CD14-positive monocyte (primary cell): ENCODE measurements at regions not wholly inside any gene's neighbourhood (a gene's known extent, or its start where the extent isn't known, plus 50 kb on each side); places are given as distances from the start of the nearest gene placed in this dataset.

Experiments
- DNase-seq, 3 donors: peaks; one replicate each; pipeline ENCODE4 v3.0.0-alpha.2; 2011 to 2022
- H2AFZ ChIP-seq: 2 replicates; pipeline ENCODE4 v1.6.0; 2012; ENCODE audit warnings: mild to moderate bottlenecking, low read depth, low read length, inconsistent platforms; ENCODE audit not compliant: insufficient read depth, poor library complexity, severe bottlenecking
- H3K27ac ChIP-seq, 2 donors: 1 replicate in 1 of 2; 2 replicates in 1 of 2; pipeline ENCODE4 v1.5.1; 2012 to 2013; ENCODE audit warnings: low read length in 2 of 2, control low read depth in 1 of 2, inconsistent platforms in 1 of 2, low read depth in 1 of 2, mild to moderate bottlenecking in 1 of 2
- H3K27me3 ChIP-seq, 2 donors: one replicate each; pipeline versions ENCODE4 v1.6.0 to v1.6.1; 2011 to 2013; ENCODE audit warnings: low read length in 2 of 2; ENCODE audit not compliant: control insufficient read depth in 2 of 2, insufficient read depth in 2 of 2
- H3K36me3 ChIP-seq, 2 donors: replicated peaks in 1 of 2; 1 replicate in 1 of 2; 2 replicates in 1 of 2; pipeline versions ENCODE4 v1.5.1 to v1.6.1; 2012 to 2013; ENCODE audit warnings: low read length in 2 of 2, control low read depth in 1 of 2, inconsistent platforms in 1 of 2, mild to moderate bottlenecking in 1 of 2; ENCODE audit not compliant: insufficient read depth in 2 of 2, control insufficient read depth in 1 of 2
- H3K4me1 ChIP-seq, 2 donors: 1 replicate in 1 of 2; 2 replicates in 1 of 2; pipeline versions ENCODE4 v1.5.1 to v1.6.1; 2012 to 2013; ENCODE audit warnings: low read length in 2 of 2, control low read depth in 1 of 2, inconsistent platforms in 1 of 2, mild to moderate bottlenecking in 1 of 2, moderate library complexity in 1 of 2; ENCODE audit not compliant: insufficient read depth in 2 of 2, control insufficient read depth in 1 of 2
- H3K4me2 ChIP-seq: replicated peaks from 2 replicates; pipeline ENCODE3; 2012; ENCODE audit warnings: low read length, moderate library complexity, mild to moderate bottlenecking; ENCODE audit not compliant: poor library complexity, severe bottlenecking; ENCODE audit errors: extremely low read depth
- H3K4me3 ChIP-seq, 3 experiments: fragments of 200-600 bp in 1 of 3; sonication (generic) in 1 of 3; replicated peaks in 1 of 3; 1 replicate in 2 of 3; 2 replicates in 1 of 3; pipeline ENCODE4 v1.5.1; 2011 to 2013; ENCODE audit warnings: low read length in 3 of 3, mild to moderate bottlenecking in 3 of 3, control low read depth in 2 of 3, low read depth in 2 of 3, inconsistent platforms in 1 of 3, moderate library complexity in 1 of 3
- H3K79me2 ChIP-seq: 2 replicates; pipeline ENCODE4 v1.6.0; 2012; ENCODE audit warnings: mild to moderate bottlenecking, control low read depth, inconsistent platforms, low read length, moderate library complexity; ENCODE audit not compliant: insufficient read depth
- H3K9ac ChIP-seq: 2 replicates; pipeline ENCODE4 v1.6.0; 2017; ENCODE audit warnings: low read length, mild to moderate bottlenecking; ENCODE audit not compliant: insufficient read depth, poor library complexity, severe bottlenecking
- H3K9me3 ChIP-seq, 2 donors: replicated peaks in 1 of 2; 1 replicate in 1 of 2; 2 replicates in 1 of 2; pipeline versions ENCODE4 v1.5.1 to v1.6.1; 2012 to 2013; ENCODE audit warnings: low read length in 2 of 2, control low read depth in 1 of 2; ENCODE audit not compliant: control insufficient read depth in 1 of 2, insufficient read depth in 1 of 2
- H4K20me1 ChIP-seq: 2 replicates; pipeline ENCODE4 v1.6.0; 2012; ENCODE audit warnings: mild to moderate bottlenecking, low read length, control low read depth, moderate library complexity; ENCODE audit not compliant: insufficient read depth
- H3K27ac Mint-ChIP-seq, 7 donors: one replicate each; pipeline ENCODE4 v1.8.0; 2020; ENCODE audit warnings: mild to moderate bottlenecking in 7 of 7, mixed read lengths in 7 of 7, moderate library complexity in 6 of 7, inconsistent platforms in 2 of 7
- H3K27me3 Mint-ChIP-seq, 3 donors: one replicate each; pipeline ENCODE4 v1.8.0; 2021 to 2022; ENCODE audit warnings: low read depth in 3 of 3, mild to moderate bottlenecking in 3 of 3, mixed read lengths in 3 of 3, moderate library complexity in 3 of 3, inconsistent platforms in 1 of 3
- H3K36me3 Mint-ChIP-seq, 2 donors: one replicate each; pipeline ENCODE4 v1.8.0; 2020; ENCODE audit warnings: mixed read lengths in 2 of 2, inconsistent platforms in 1 of 2, mild to moderate bottlenecking in 1 of 2
- H3K4me1 Mint-ChIP-seq: one replicate; pipeline ENCODE4 v1.8.0; 2020; ENCODE audit warnings: mild to moderate bottlenecking, mixed read lengths
- H3K4me3 Mint-ChIP-seq, 2 donors: one replicate each; pipeline ENCODE4 v1.8.0; 2020; ENCODE audit warnings: mild to moderate bottlenecking in 2 of 2, mixed read lengths in 2 of 2, moderate library complexity in 1 of 2
- H3K9me3 Mint-ChIP-seq, 7 donors: one replicate each; pipeline ENCODE4 v1.8.0; 2020 to 2022; ENCODE audit warnings: mixed read lengths in 7 of 7, mild to moderate bottlenecking in 6 of 7, moderate library complexity in 6 of 7, inconsistent platforms in 2 of 7
- WGBS: methylation state at CpG from one replicate; pipeline ENCODE4 v1.1.5; 2013; ENCODE audit warnings: missing lambda C conversion rate; ENCODE audit not compliant: insufficient coverage; 5-methylcytosine and 5-hydroxymethylcytosine counted together
- intact Hi-C, 2 donors: fragments of 100-400 bp; cut with micrococcal nuclease; formaldehyde crosslinking; loops; one replicate each; pipeline versions ENCODE4 v1.15.0 to v1.15.1; 2023
- TF ChIP-seq, protein P1 (sequence below): fragments of 200-600 bp; IDR thresholded peaks from one replicate; pipeline ENCODE4 v1.8.0; 2022; ENCODE audit warnings: antibody characterized with exemption, mild to moderate bottlenecking

DNA sequence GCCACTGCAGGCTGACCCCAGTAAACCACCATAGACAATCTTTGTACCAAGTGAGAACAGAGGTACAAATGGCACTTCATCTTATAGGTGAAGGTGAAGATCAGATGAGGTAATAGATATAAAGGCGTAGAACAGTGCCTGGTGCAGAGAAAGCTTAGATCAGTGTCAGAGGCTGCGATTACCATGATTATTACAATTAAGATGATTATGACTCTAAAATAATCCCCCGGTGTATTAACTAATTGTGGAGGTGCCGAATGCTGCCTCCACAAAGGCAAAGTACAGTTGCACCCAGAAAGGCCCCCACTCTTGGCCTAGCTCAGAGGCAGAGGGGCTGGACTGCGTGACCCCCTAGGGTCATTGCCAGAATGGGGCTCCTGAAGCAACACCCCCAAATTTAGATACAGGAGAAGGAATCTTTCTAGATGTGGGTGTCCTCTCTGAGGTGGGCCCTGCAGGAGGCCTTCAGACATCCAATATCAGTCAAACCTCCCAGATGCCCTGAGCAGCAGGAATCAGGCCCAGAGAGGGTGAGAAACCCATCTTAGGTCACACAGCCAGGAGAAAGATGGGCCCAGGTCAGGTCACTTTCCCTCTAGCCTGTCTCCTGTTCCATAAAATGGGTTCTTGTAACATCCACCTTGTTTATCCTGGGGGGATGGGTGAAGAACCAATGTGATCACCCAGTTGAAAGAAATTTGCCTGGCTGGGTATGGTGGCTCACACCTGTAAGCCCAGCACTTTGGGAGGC is 139.8 kb downstream of the PHETA1 start:
- no peak for DNase-seq
- Mint-ChIP-seq H3K4me1 (peaks cover 22% of the 10 kb centered on the region), H3K27ac (peak overlapping the region in 1 of 7 donors; percentile 66), H3K4me3 (no peak overlapping the region), H3K36me3 (no peaks in the 10 kb centered on the region), H3K27me3 (peaks cover 0 to 2% (median 1%) of the 10 kb centered on the region in 3 donors), H3K9me3 (peaks cover 0 to 5% (median 4%) of the 10 kb centered on the region in 7 donors)
- Histone ChIP-seq H4K20me1 (no peaks in the 10 kb centered on the region), H2AFZ (no peak overlapping the region), H3K4me2 (no peak overlapping the region), H3K4me3 (no peak overlapping the region), H3K36me3 (no peaks in the 10 kb centered on the region), H3K9ac (no peak overlapping the region), H3K79me2 (no peaks in the 10 kb centered on the region), H3K4me1 (peaks cover 10 to 11% of the 10 kb centered on the region in 2 donors), H3K9me3 (no peaks in the 10 kb centered on the region), H3K27me3 (no peaks in the 10 kb centered on the region), H3K27ac (no peak overlapping the region)
- TF ChIP-seq, protein P1, sequence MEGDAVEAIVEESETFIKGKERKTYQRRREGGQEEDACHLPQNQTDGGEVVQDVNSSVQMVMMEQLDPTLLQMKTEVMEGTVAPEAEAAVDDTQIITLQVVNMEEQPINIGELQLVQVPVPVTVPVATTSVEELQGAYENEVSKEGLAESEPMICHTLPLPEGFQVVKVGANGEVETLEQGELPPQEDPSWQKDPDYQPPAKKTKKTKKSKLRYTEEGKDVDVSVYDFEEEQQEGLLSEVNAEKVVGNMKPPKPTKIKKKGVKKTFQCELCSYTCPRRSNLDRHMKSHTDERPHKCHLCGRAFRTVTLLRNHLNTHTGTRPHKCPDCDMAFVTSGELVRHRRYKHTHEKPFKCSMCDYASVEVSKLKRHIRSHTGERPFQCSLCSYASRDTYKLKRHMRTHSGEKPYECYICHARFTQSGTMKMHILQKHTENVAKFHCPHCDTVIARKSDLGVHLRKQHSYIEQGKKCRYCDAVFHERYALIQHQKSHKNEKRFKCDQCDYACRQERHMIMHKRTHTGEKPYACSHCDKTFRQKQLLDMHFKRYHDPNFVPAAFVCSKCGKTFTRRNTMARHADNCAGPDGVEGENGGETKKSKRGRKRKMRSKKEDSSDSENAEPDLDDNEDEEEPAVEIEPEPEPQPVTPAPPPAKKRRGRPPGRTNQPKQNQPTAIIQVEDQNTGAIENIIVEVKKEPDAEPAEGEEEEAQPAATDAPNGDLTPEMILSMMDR, result no peak
- WGBS, result 100% methylated on average over 1 of the region's 5 CpGs
- intact Hi-C loops, result no loop called here

DNA sequence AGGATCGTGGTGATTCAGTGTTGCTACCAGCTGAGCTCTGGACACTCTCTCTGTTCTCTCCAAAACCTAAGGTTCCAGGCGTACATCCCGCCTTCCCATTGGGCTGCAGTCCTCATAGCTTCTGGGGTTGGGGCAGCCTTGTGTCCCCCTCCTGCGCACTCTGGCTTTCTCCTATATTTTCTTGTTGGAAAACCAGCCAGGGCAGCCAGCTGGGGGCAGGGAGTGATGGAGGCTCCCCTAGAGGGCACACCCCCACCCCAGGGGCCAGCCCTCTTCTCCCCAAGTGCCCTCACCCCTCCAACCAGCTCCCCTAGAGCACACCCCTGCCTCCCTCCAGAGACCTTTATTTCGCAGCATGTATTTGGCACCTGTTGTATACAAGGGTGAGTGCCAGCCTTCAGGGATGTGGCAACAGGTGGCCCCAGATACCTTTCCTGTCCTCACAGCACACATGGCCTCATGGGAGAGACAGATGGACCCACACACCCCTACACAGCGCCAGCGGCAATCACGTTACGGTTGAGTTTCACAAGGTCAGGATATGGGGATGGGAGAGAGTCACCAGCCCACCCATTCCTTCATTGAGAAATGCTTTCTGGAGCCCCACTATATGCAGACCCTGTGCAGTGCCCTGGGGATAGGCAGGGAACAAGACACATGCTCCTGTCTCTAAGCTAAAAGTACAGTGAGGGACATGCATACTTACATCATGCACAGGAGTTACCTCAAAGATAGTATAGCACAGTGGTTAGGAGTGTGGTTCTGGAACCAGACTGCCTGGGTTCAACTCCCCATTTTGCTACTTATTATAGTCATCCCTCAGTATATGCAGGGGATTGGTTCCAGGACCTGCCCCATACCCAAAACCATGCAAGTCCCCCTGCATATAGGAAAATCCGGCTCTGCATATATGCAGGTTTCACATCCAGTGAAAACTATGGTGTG is 141.1 kb downstream of the PHETA1 start:
- Mint-ChIP-seq H3K9me3 (no peaks in the 10 kb centered on the region), H3K36me3 (no peaks in the 10 kb centered on the region), H3K27me3 (peaks cover 0 to 2% (median 1%) of the 10 kb centered on the region in 3 donors), H3K27ac (no peak overlapping the region), H3K4me1 (peaks cover 33% of the 10 kb centered on the region), H3K4me3 (no peak overlapping the region)
- Histone ChIP-seq H3K36me3 (no peaks in the 10 kb centered on the region), H3K79me2 (no peaks in the 10 kb centered on the region), H3K4me1 (peaks cover 15 to 20% of the 10 kb centered on the region in 2 donors), H3K4me2 (no peak overlapping the region), H3K9me3 (no peaks in the 10 kb centered on the region), H3K9ac (no peak overlapping the region), H2AFZ (no peak overlapping the region), H4K20me1 (no peaks in the 10 kb centered on the region), H3K4me3 (no peak overlapping the region), H3K27me3 (no peaks in the 10 kb centered on the region), H3K27ac (no peak overlapping the region)
- DNase-seq, result no peak
- intact Hi-C loops, result no loop called here
- TF ChIP-seq, protein P1, result no peak
- 96% methylated on average over 4 of the region's 10 CpGs for WGBS
